PC-3 (cell line): ENCODE measurements at regions not wholly inside any gene's neighbourhood (a gene's known extent, or its start where the extent isn't known, plus 50 kb on each side); places are given as distances from the start of the nearest gene placed in this dataset.

ENCODE experiments used
- ATAC-seq: fragments of 200-7000 bp; cut with Tn5 transposase; 2 replicates; pipeline ENCODE4 v1.9.1; 2020; ENCODE audit warnings: mild to moderate bottlenecking, moderate library complexity
- BruUV-seq: library from RNA; stranded (reverse); fragments of 400-500 nt; replicated peaks from 2 replicates; lab custom pipeline; 2021; lab: Mats Ljungman, UMichigan
- CTCF ChIA-PET: fragments of 300-600 bp; sonication (Branson Sonifier 250); formaldehyde crosslinking; loops from one replicate; lab custom pipeline; 2022; ENCODE audit warnings: antibody characterized with exemption; lab: Charles Lee
- POLR2A ChIA-PET: fragments of 300-600 bp; sonication (Branson Sonifier 250); formaldehyde crosslinking; loops from one replicate; lab custom pipeline; 2022; ENCODE audit warnings: antibody characterized with exemption; ENCODE audit not compliant: unreplicated experiment; lab: Charles Lee
- DNase-seq: peaks from one replicate; pipeline ENCODE4 v3.0.0-alpha.2; 2015
- H2AFZ ChIP-seq: fragments of 300-600 bp; sonication (generic); 2 replicates; pipeline ENCODE4 v1.6.0; 2016; ENCODE audit warnings: antibody characterized with exemption, low read length
- H3F3A ChIP-seq: fragments of 300-600 bp; sonication (generic); one replicate; pipeline ENCODE4 v1.6.0; 2017; ENCODE audit warnings: antibody characterized with exemption, low read length, control low read depth, mild to moderate bottlenecking; ENCODE audit not compliant: unreplicated experiment
- H3K27ac ChIP-seq: fragments of 300-600 bp; sonication (generic); 2 replicates; pipeline ENCODE4 v1.5.1; 2016; ENCODE audit warnings: mild to moderate bottlenecking, low read length
- H3K27me3 ChIP-seq: fragments of 300-600 bp; sonication (generic); 2 replicates; pipeline ENCODE4 v1.6.1; 2016; ENCODE audit warnings: low read length, mixed read lengths
- H3K36me3 ChIP-seq: fragments of 300-600 bp; sonication (generic); 2 replicates; pipeline ENCODE4 v1.6.1; 2016; ENCODE audit warnings: low read depth, mixed run types, low read length, mixed read lengths
- H3K4me1 ChIP-seq: fragments of 300-600 bp; sonication (generic); 2 replicates; pipeline ENCODE4 v1.5.1; 2016; ENCODE audit warnings: low read length; ENCODE audit not compliant: insufficient read depth
- H3K4me2 ChIP-seq: fragments of 300-600 bp; sonication (generic); 2 replicates; pipeline ENCODE4 v1.6.0; 2016; ENCODE audit warnings: low read length
- H3K4me3 ChIP-seq: fragments of 300-600 bp; sonication (generic); 2 replicates; pipeline ENCODE4 v1.5.1; 2016; ENCODE audit warnings: mild to moderate bottlenecking, low read length, mixed read lengths
- H3K79me2 ChIP-seq: fragments of 300-600 bp; sonication (generic); 2 replicates; pipeline ENCODE4 v1.6.1; 2017; ENCODE audit warnings: low read length, mixed read lengths
- H3K9ac ChIP-seq: fragments of 300-600 bp; sonication (generic); 2 replicates; pipeline ENCODE4 v1.6.0; 2016; ENCODE audit warnings: mild to moderate bottlenecking, low read length
- H3K9me2 ChIP-seq: fragments of 300-600 bp; sonication (generic); replicated peaks from 2 replicates; pipeline ENCODE4 v1.6.1; 2016; ENCODE audit warnings: mixed run types, low read length, mixed read lengths
- H3K9me3 ChIP-seq: fragments of 300-600 bp; sonication (generic); 2 replicates; pipeline ENCODE4 v1.6.1; 2016; ENCODE audit warnings: low read length, mixed read lengths
- H4K20me1 ChIP-seq: fragments of 300-600 bp; sonication (generic); 2 replicates; pipeline ENCODE4 v1.6.1; 2016; ENCODE audit warnings: low read length, mixed read lengths
- CTCF ChIP-seq: fragments of 300-600 bp; sonication (generic); conservative IDR thresholded peaks from 2 replicates; pipeline ENCODE4 v1.5.1; 2017; ENCODE audit warnings: antibody characterized with exemption, low read depth, mild to moderate bottlenecking, low read length
- EZH2 ChIP-seq: fragments of 300-600 bp; sonication (generic); IDR thresholded peaks from one replicate; pipeline ENCODE4 v1.6.1; 2017; ENCODE audit warnings: antibody characterized with exemption, mild to moderate bottlenecking, low read length; ENCODE audit not compliant: unreplicated experiment
- EZH2phosphoT487 ChIP-seq: fragments of 300-600 bp; sonication (generic); IDR thresholded peaks from 2 replicates; pipeline ENCODE4 v1.6.1; 2018; ENCODE audit warnings: mild to moderate bottlenecking, antibody characterized with exemption, low read length, borderline replicate concordance
- intact Hi-C: fragments of 100-400 bp; cut with micrococcal nuclease; formaldehyde crosslinking; loops from 2 replicates; pipeline ENCODE4 v1.9.0; 2023

- intact Hi-C loops = no loop called here
- CTCF ChIA-PET = no interaction called here
- Histone ChIP-seq H2AFZ (no peak overlapping the region), H3K9me2 (no peaks in the 10 kb centered on the region), H3K27ac (no peak overlapping the region), H3K9ac (no peak overlapping the region), H3F3A (no peaks in the 10 kb centered on the region), H4K20me1 (no peaks in the 10 kb centered on the region), H3K9me3 (no peaks in the 10 kb centered on the region), H3K79me2 (no peaks in the 10 kb centered on the region), H3K4me1 (no peaks in the 10 kb centered on the region), H3K4me3 (no peak overlapping the region), H3K4me2 (no peak overlapping the region), H3K27me3 (peaks cover 10% of the 10 kb centered on the region), H3K36me3 (no peaks in the 10 kb centered on the region)
- POLR2A ChIA-PET = no interaction called here
- TF ChIP-seq EZH2phosphoT487 = no peak
- no peak for TF ChIP-seq CTCF
- TF ChIP-seq EZH2 = no peak
- no TSS peak for BruUV-seq
- no peak for DNase-seq
- no peak for ATAC-seq
Measured at GRCh38 chr4:3688018-3688998, 77.9 kb upstream of the ADRA2C start.

- BruUV-seq = no TSS peak
- CTCF ChIA-PET = no interaction called here
- Histone ChIP-seq H3K27ac (no peak overlapping the region), H3K36me3 (no peaks in the 10 kb centered on the region), H3K79me2 (no peaks in the 10 kb centered on the region), H3K27me3 (peaks cover 10% of the 10 kb centered on the region), H3K9me2 (no peaks in the 10 kb centered on the region), H2AFZ (no peak overlapping the region), H3K4me3 (no peak overlapping the region), H4K20me1 (no peaks in the 10 kb centered on the region), H3F3A (no peaks in the 10 kb centered on the region), H3K4me2 (no peak overlapping the region), H3K9me3 (no peaks in the 10 kb centered on the region), H3K9ac (no peak overlapping the region), H3K4me1 (no peaks in the 10 kb centered on the region)
- no peak for DNase-seq
- intact Hi-C loops = no loop called here
- ATAC-seq = no peak
- TF ChIP-seq EZH2 (no peak), CTCF (no peak), EZH2phosphoT487 (no peak)
- POLR2A ChIA-PET = no interaction called here
Measured at GRCh38 chr4:3687538-3687937, 78.6 kb upstream of the ADRA2C start.

DNA sequence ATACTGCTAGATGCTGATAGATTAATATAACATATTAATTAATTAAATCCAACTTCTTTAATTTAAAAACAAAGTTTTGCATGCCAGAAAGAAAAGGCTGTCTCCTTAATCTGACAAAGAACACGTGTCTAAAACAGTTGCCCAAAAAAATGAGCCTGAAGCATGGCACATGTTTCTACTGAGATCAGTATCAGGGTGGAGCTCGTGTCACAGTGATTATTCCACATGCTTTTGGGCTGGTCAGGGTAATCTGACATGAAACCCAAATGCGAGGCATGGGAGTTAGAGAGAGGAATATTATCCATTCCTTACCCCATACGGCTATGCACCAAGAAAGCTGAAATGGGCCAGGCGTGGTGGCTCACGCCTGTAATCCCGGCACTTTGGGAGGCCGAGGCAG is 79.4 kb upstream of the ADRA2C start:
- H3K4me1 ChIP-seq = no peaks in the 10 kb centered on the region
- no peak overlapping the region for H3K4me3 ChIP-seq
- no TSS peak for BruUV-seq
- H3K36me3 ChIP-seq = no peaks in the 10 kb centered on the region
- H4K20me1 ChIP-seq = no peaks in the 10 kb centered on the region
- H3K9ac ChIP-seq = no peak overlapping the region
- no peak for DNase-seq
- intact Hi-C loops = no loop called here
- H3K4me2 ChIP-seq = no peak overlapping the region
- POLR2A ChIA-PET = no interaction called here
- H3K9me2 ChIP-seq = no peaks in the 10 kb centered on the region
- no peaks in the 10 kb centered on the region for H3K79me2 ChIP-seq
- no peak overlapping the region for H3K27ac ChIP-seq
- H3K9me3 ChIP-seq = no peaks in the 10 kb centered on the region
- H3F3A ChIP-seq = no peaks in the 10 kb centered on the region
- H3K27me3 ChIP-seq = peaks cover 10% of the 10 kb centered on the region
- no peak overlapping the region for H2AFZ ChIP-seq
- CTCF ChIA-PET = no interaction called here
- no peak for ATAC-seq
- TF ChIP-seq EZH2 = no peak
- TF ChIP-seq CTCF = no peak
- TF ChIP-seq EZH2phosphoT487 = no peak
